ENCODE measurements at regions not wholly inside any gene's neighbourhood (a gene's known extent, or its start where the extent isn't known, plus 50 kb on each side); places are given as distances from the start of the nearest gene placed in this dataset.

- Histone ChIP-seq H3K27ac (ENCODE audit: low read length) (no peak overlapping the region), H3K4me1 (ENCODE audit: low read length) (peaks cover 8% of the 10 kb centered on the region; the same call in 1 of the 2 replicates)
- no peak for TF ChIP-seq EZH2phosphoT487 (IDR thresholded peaks at IDR 0.05; ENCODE audit: low read depth)
- TF ChIP-seq, protein P1, sequence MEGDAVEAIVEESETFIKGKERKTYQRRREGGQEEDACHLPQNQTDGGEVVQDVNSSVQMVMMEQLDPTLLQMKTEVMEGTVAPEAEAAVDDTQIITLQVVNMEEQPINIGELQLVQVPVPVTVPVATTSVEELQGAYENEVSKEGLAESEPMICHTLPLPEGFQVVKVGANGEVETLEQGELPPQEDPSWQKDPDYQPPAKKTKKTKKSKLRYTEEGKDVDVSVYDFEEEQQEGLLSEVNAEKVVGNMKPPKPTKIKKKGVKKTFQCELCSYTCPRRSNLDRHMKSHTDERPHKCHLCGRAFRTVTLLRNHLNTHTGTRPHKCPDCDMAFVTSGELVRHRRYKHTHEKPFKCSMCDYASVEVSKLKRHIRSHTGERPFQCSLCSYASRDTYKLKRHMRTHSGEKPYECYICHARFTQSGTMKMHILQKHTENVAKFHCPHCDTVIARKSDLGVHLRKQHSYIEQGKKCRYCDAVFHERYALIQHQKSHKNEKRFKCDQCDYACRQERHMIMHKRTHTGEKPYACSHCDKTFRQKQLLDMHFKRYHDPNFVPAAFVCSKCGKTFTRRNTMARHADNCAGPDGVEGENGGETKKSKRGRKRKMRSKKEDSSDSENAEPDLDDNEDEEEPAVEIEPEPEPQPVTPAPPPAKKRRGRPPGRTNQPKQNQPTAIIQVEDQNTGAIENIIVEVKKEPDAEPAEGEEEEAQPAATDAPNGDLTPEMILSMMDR (IDR thresholded peaks at IDR 0.05; ENCODE audit: low read depth, low read length): no peak
These were observed 246.8 kb downstream of the TMEM182 start for GRCh38 chr2:103008586-103008985.

GRCh38 chr2:103009871-103010270 lies 248.0 kb downstream of the TMEM182 start:
- peaks cover 7% of the 10 kb centered on the region; the same call in 1 of the 2 replicates for H3K27me3 ChIP-seq (ENCODE audit: low read depth, low read length)
- H2AFZ ChIP-seq (ENCODE audit: low read depth, low read length): no peak overlapping the region

More at GRCh38 chr2:103008586-103008985, 246.8 kb downstream of the TMEM182 start:
- peaks cover 7% of the 10 kb centered on the region; the same call in 1 of the 2 replicates for H3K27me3 ChIP-seq (ENCODE audit: low read depth, low read length)
- H3K36me3 ChIP-seq (replicated peaks; ENCODE audit: low read depth, low read length): no peaks in the 10 kb centered on the region
- no peaks in the 10 kb centered on the region for H3K9me3 ChIP-seq (ENCODE audit: insufficient read depth, low read length)
- H2AFZ ChIP-seq (ENCODE audit: low read depth, low read length): no peak overlapping the region
- no peak overlapping the region for H3K9ac ChIP-seq (ENCODE audit: low read length)
- no peak overlapping the region for H3K4me3 ChIP-seq (ENCODE audit: low read length)
- no peaks in the 10 kb centered on the region for H3K79me2 ChIP-seq (ENCODE audit: low read length)
- no peak overlapping the region for H3K4me2 ChIP-seq (ENCODE audit: low read length)
- H4K20me1 ChIP-seq (ENCODE audit: insufficient read depth, low read length): no peaks in the 10 kb centered on the region

GRCh38 chr2:103010306-103010705 lies 248.5 kb downstream of the TMEM182 start:
- Histone ChIP-seq H3K4me1 (ENCODE audit: low read length) (peaks cover 2% of the 10 kb centered on the region; the same call in 1 of the 2 replicates), H3K36me3 (replicated peaks; ENCODE audit: low read depth, low read length) (no peaks in the 10 kb centered on the region), H3K4me3 (ENCODE audit: low read length) (no peak overlapping the region), H3K4me2 (ENCODE audit: low read length) (no peak overlapping the region), H3K27me3 (ENCODE audit: low read depth, low read length) (peaks cover 7% of the 10 kb centered on the region; the same call in 1 of the 2 replicates), H4K20me1 (ENCODE audit: insufficient read depth, low read length) (no peaks in the 10 kb centered on the region), H2AFZ (ENCODE audit: low read depth, low read length) (no peak overlapping the region), H3K9me3 (ENCODE audit: insufficient read depth, low read length) (no peaks in the 10 kb centered on the region), H3K27ac (ENCODE audit: low read length) (no peak overlapping the region), H3K79me2 (ENCODE audit: low read length) (no peaks in the 10 kb centered on the region), H3K9ac (ENCODE audit: low read length) (no peak overlapping the region)
- TF ChIP-seq EZH2phosphoT487 (IDR thresholded peaks at IDR 0.05; ENCODE audit: low read depth): no peak
- TF ChIP-seq, protein P1 (IDR thresholded peaks at IDR 0.05; ENCODE audit: low read depth, low read length): no peak

More at GRCh38 chr2:103009871-103010270, 248.0 kb downstream of the TMEM182 start:
- Histone ChIP-seq H3K9me3 (ENCODE audit: insufficient read depth, low read length) (no peaks in the 10 kb centered on the region), H3K9ac (ENCODE audit: low read length) (no peak overlapping the region), H3K4me1 (ENCODE audit: low read length) (peaks cover 5% of the 10 kb centered on the region; the same call in 1 of the 2 replicates), H3K79me2 (ENCODE audit: low read length) (no peaks in the 10 kb centered on the region), H3K4me3 (ENCODE audit: low read length) (no peak overlapping the region), H3K4me2 (ENCODE audit: low read length) (no peak overlapping the region), H4K20me1 (ENCODE audit: insufficient read depth, low read length) (no peaks in the 10 kb centered on the region), H3K36me3 (replicated peaks; ENCODE audit: low read depth, low read length) (no peaks in the 10 kb centered on the region), H3K27ac (ENCODE audit: low read length) (no peak overlapping the region)
- TF ChIP-seq EZH2phosphoT487 (IDR thresholded peaks at IDR 0.05; ENCODE audit: low read depth): no peak
- TF ChIP-seq, protein P1 (IDR thresholded peaks at IDR 0.05; ENCODE audit: low read depth, low read length): no peak

DNA sequence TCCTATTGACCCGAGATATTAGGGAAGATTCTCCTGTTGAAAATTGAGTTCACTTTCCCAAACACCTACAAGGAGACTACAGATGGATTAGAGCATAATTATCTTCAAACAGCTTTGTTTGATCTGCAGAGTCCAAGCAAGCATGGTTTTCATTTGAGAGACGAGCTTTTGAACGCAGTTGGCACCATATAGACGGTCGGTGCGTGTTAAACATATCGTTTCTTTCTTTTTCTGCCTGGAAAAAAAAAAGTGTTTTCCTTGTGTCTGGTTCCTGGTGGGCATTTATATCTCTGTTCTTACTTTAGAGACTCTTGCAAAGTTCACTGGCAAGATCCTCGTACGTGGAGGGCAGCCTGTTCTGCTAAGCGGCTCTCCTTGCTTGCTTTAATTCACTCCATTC lies 248.9 kb downstream of the TMEM182 start:
- H3K4me2 ChIP-seq (ENCODE audit: low read length): no peak overlapping the region
- H3K9me3 ChIP-seq (ENCODE audit: insufficient read depth, low read length): no peaks in the 10 kb centered on the region
- no peaks in the 10 kb centered on the region for H3K36me3 ChIP-seq (replicated peaks; ENCODE audit: low read depth, low read length)
- no peak overlapping the region for H3K27ac ChIP-seq (ENCODE audit: low read length)
- H2AFZ ChIP-seq (ENCODE audit: low read depth, low read length): no peak overlapping the region
- TF ChIP-seq, protein P1 (IDR thresholded peaks at IDR 0.05; ENCODE audit: low read depth, low read length): no peak
- no peak for TF ChIP-seq EZH2phosphoT487 (IDR thresholded peaks at IDR 0.05; ENCODE audit: low read depth)
- no peaks in the 10 kb centered on the region for H3K4me1 ChIP-seq (ENCODE audit: low read length)
- no peak overlapping the region for H3K4me3 ChIP-seq (ENCODE audit: low read length)
- no peak overlapping the region for H3K9ac ChIP-seq (ENCODE audit: low read length)
- H3K79me2 ChIP-seq (ENCODE audit: low read length): no peaks in the 10 kb centered on the region
- no peaks in the 10 kb centered on the region for H4K20me1 ChIP-seq (ENCODE audit: insufficient read depth, low read length)
- H3K27me3 ChIP-seq (ENCODE audit: low read depth, low read length): peaks cover 7% of the 10 kb centered on the region; the same call in 1 of the 2 replicates
